Activated CD4-positive, alpha-beta memory T cell treated with anti-CD3 and anti-CD28 coated beads for 36 hours (primary cell): ENCODE measurements at regions not wholly inside any gene's neighbourhood (a gene's known extent, or its start where the extent isn't known, plus 50 kb on each side); places are given as distances from the start of the nearest gene placed in this dataset.

ENCODE experiments used
- CTCF ChIA-PET: fragments of 350-600 bp; sonication (Branson Sonifier 250); formaldehyde crosslinking; loops from one replicate; lab custom pipeline; 2021; ENCODE audit warnings: antibody characterized with exemption, inconsistent platforms; lab: Charles Lee
- POLR2A ChIA-PET: fragments of 350-600 bp; sonication (Branson Sonifier 250); formaldehyde crosslinking; loops from one replicate; lab custom pipeline; 2021; ENCODE audit warnings: antibody characterized with exemption; lab: Charles Lee
- DNase-seq: peaks from one replicate; pipeline ENCODE4 v3.0.0-alpha.2; 2020
- H3K27ac Mint-ChIP-seq: one replicate; pipeline ENCODE4 v1.8.0; 2021; ENCODE audit warnings: mixed read lengths
- H3K27me3 Mint-ChIP-seq: one replicate; pipeline ENCODE4 v1.8.0; 2021; ENCODE audit warnings: mixed read lengths
- H3K36me3 Mint-ChIP-seq: one replicate; pipeline ENCODE4 v1.8.0; 2021; ENCODE audit warnings: mixed read lengths
- H3K4me1 Mint-ChIP-seq: one replicate; pipeline ENCODE4 v1.8.0; 2021; ENCODE audit warnings: low read depth, mixed read lengths
- H3K4me3 Mint-ChIP-seq: one replicate; pipeline ENCODE4 v1.8.0; 2021; ENCODE audit warnings: mild to moderate bottlenecking, mixed read lengths
- H3K9me3 Mint-ChIP-seq: one replicate; pipeline ENCODE4 v1.8.0; 2021; ENCODE audit warnings: mixed read lengths
- intact Hi-C: fragments of 100-400 bp; cut with micrococcal nuclease; formaldehyde crosslinking; loops from one replicate; pipeline ENCODE4 v1.15.1; 2023

- Mint-ChIP-seq H3K4me3 (no peak overlapping the region), H3K27me3 (no peaks in the 10 kb centered on the region), H3K4me1 (no peaks in the 10 kb centered on the region), H3K9me3 (peaks cover 4% of the 10 kb centered on the region), H3K27ac (no peak overlapping the region), H3K36me3 (no peaks in the 10 kb centered on the region)
- intact Hi-C loops = no loop called here
- DNase-seq = no peak
- ChIA-PET POLR2A (no interaction called here), CTCF (no interaction called here)
Observed at GRCh38 chr10:83410570-83410969, 728.7 kb upstream of the GHITM start.

- DNase-seq = no peak
- peaks cover 5% of the 10 kb centered on the region for H3K9me3 Mint-ChIP-seq
- no peak overlapping the region for H3K27ac Mint-ChIP-seq
- intact Hi-C loops = no loop called here
- H3K4me3 Mint-ChIP-seq = no peak overlapping the region
- no peaks in the 10 kb centered on the region for H3K4me1 Mint-ChIP-seq
- ChIA-PET POLR2A (no interaction called here), CTCF (no interaction called here)
- no peaks in the 10 kb centered on the region for H3K36me3 Mint-ChIP-seq
- H3K27me3 Mint-ChIP-seq = no peaks in the 10 kb centered on the region
Observed at GRCh38 chr10:83425306-83425705, 714.0 kb upstream of the GHITM start.

- CTCF ChIA-PET = no interaction called here
- peaks cover 5% of the 10 kb centered on the region for H3K9me3 Mint-ChIP-seq
- no peak overlapping the region for H3K4me3 Mint-ChIP-seq
- intact Hi-C loops = no loop called here
- H3K27ac Mint-ChIP-seq = no peak overlapping the region
- H3K36me3 Mint-ChIP-seq = no peaks in the 10 kb centered on the region
- no peaks in the 10 kb centered on the region for H3K27me3 Mint-ChIP-seq
- DNase-seq = no peak
- no peaks in the 10 kb centered on the region for H3K4me1 Mint-ChIP-seq
- POLR2A ChIA-PET = no interaction called here
Observed at GRCh38 chr10:83427101-83427500, 712.2 kb upstream of the GHITM start.

- Mint-ChIP-seq H3K27me3 (no peaks in the 10 kb centered on the region), H3K27ac (no peak overlapping the region), H3K4me1 (no peaks in the 10 kb centered on the region), H3K36me3 (no peaks in the 10 kb centered on the region), H3K9me3 (peaks cover 5% of the 10 kb centered on the region), H3K4me3 (no peak overlapping the region)
- POLR2A ChIA-PET = no interaction called here
- DNase-seq = no peak
- CTCF ChIA-PET = no interaction called here
- intact Hi-C loops = no loop called here
Observed at GRCh38 chr10:83432261-83433045, 706.9 kb upstream of the GHITM start.

- Mint-ChIP-seq H3K4me3 (no peak overlapping the region), H3K27me3 (no peaks in the 10 kb centered on the region), H3K36me3 (no peaks in the 10 kb centered on the region), H3K4me1 (no peaks in the 10 kb centered on the region), H3K9me3 (peaks cover 3% of the 10 kb centered on the region), H3K27ac (no peak overlapping the region)
- ChIA-PET CTCF (no interaction called here), POLR2A (no interaction called here)
- intact Hi-C loops = no loop called here
- no peak for DNase-seq
Observed at GRCh38 chr10:83433705-83434104, 705.6 kb upstream of the GHITM start.

- Mint-ChIP-seq H3K27me3 (no peaks in the 10 kb centered on the region), H3K9me3 (no peaks in the 10 kb centered on the region), H3K4me1 (no peaks in the 10 kb centered on the region), H3K36me3 (no peaks in the 10 kb centered on the region), H3K27ac (no peak overlapping the region), H3K4me3 (no peak overlapping the region)
- POLR2A ChIA-PET = no interaction called here
- DNase-seq = no peak
- intact Hi-C loops = no loop called here
- CTCF ChIA-PET = no interaction called here
Observed at GRCh38 chr10:83448013-83448412, 691.3 kb upstream of the GHITM start.

GRCh38 chr10:83458611-83459010 is 680.7 kb upstream of the GHITM start:
- Mint-ChIP-seq H3K9me3 (peaks cover 11% of the 10 kb centered on the region), H3K36me3 (no peaks in the 10 kb centered on the region), H3K27ac (no peak overlapping the region), H3K4me1 (no peaks in the 10 kb centered on the region), H3K27me3 (no peaks in the 10 kb centered on the region), H3K4me3 (no peak overlapping the region)
- no peak for DNase-seq
- intact Hi-C loops = no loop called here
- ChIA-PET POLR2A (no interaction called here), CTCF (no interaction called here)

GRCh38 chr10:83459124-83459523 is 680.2 kb upstream of the GHITM start:
- no peaks in the 10 kb centered on the region for H3K36me3 Mint-ChIP-seq
- POLR2A ChIA-PET = no interaction called here
- H3K27me3 Mint-ChIP-seq = no peaks in the 10 kb centered on the region
- peaks cover 11% of the 10 kb centered on the region for H3K9me3 Mint-ChIP-seq
- no peak overlapping the region for H3K4me3 Mint-ChIP-seq
- H3K4me1 Mint-ChIP-seq = no peaks in the 10 kb centered on the region
- no peak overlapping the region for H3K27ac Mint-ChIP-seq
- DNase-seq = no peak
- CTCF ChIA-PET = interaction anchor here (0.6 kb wide), 1 partner anchor 135 kb away, joined by 3 read pairs; no protein-coding TSS in a partner anchor
- intact Hi-C loops = no loop called here

- CTCF ChIA-PET = interaction anchor here (1.2 kb wide), 1 partner anchor 402 kb away, joined by 3 read pairs; no protein-coding TSS in a partner anchor
Observed at GRCh38 chr10:83469728-83470331, 669.5 kb upstream of the GHITM start.

GRCh38 chr10:83476211-83476610 is 663.1 kb upstream of the GHITM start:
- intact Hi-C loops = no loop called here

More at GRCh38 chr10:83469728-83470331, 669.5 kb upstream of the GHITM start:
- Mint-ChIP-seq H3K9me3 (peaks cover 11% of the 10 kb centered on the region), H3K27me3 (no peaks in the 10 kb centered on the region), H3K4me3 (no peak overlapping the region), H3K27ac (no peak overlapping the region), H3K36me3 (no peaks in the 10 kb centered on the region), H3K4me1 (no peaks in the 10 kb centered on the region)
- intact Hi-C loops = no loop called here
- POLR2A ChIA-PET = no interaction called here
- DNase-seq = no peak

GRCh38 chr10:83489161-83489560 is 650.1 kb upstream of the GHITM start:
- H3K4me3 Mint-ChIP-seq = no peak overlapping the region
- intact Hi-C loops = no loop called here
- H3K9me3 Mint-ChIP-seq = peaks cover 2% of the 10 kb centered on the region
- CTCF ChIA-PET = no interaction called here
- H3K36me3 Mint-ChIP-seq = no peaks in the 10 kb centered on the region
- H3K27ac Mint-ChIP-seq = no peak overlapping the region
- POLR2A ChIA-PET = no interaction called here
- no peak for DNase-seq
- no peaks in the 10 kb centered on the region for H3K4me1 Mint-ChIP-seq
- no peaks in the 10 kb centered on the region for H3K27me3 Mint-ChIP-seq

More at GRCh38 chr10:83476211-83476610, 663.1 kb upstream of the GHITM start:
- Mint-ChIP-seq H3K4me1 (no peaks in the 10 kb centered on the region), H3K27ac (no peak overlapping the region), H3K9me3 (peaks cover 10% of the 10 kb centered on the region), H3K4me3 (no peak overlapping the region), H3K27me3 (no peaks in the 10 kb centered on the region), H3K36me3 (no peaks in the 10 kb centered on the region)
- ChIA-PET CTCF (no interaction called here), POLR2A (no interaction called here)
- no peak for DNase-seq

- POLR2A ChIA-PET = no interaction called here
- intact Hi-C loops = no loop called here
Observed at GRCh38 chr10:83492004-83492403, 647.3 kb upstream of the GHITM start.

GRCh38 chr10:83512681-83513080 is 626.6 kb upstream of the GHITM start:
- POLR2A ChIA-PET = no interaction called here
- Mint-ChIP-seq H3K36me3 (no peaks in the 10 kb centered on the region), H3K9me3 (peaks cover 10% of the 10 kb centered on the region), H3K27ac (no peak overlapping the region), H3K27me3 (no peaks in the 10 kb centered on the region), H3K4me3 (no peak overlapping the region), H3K4me1 (no peaks in the 10 kb centered on the region)
- no peak for DNase-seq
- CTCF ChIA-PET = no interaction called here
- intact Hi-C loops = no loop called here

More at GRCh38 chr10:83492004-83492403, 647.3 kb upstream of the GHITM start:
- DNase-seq = no peak
- Mint-ChIP-seq H3K9me3 (peaks cover 2% of the 10 kb centered on the region), H3K27ac (no peak overlapping the region), H3K27me3 (no peaks in the 10 kb centered on the region), H3K4me1 (no peaks in the 10 kb centered on the region), H3K36me3 (no peaks in the 10 kb centered on the region), H3K4me3 (no peak overlapping the region)
- CTCF ChIA-PET = no interaction called here
